Esophagus squamous epithelium (tissue), 5 donors: ENCODE measurements at regions not wholly inside any gene's neighbourhood (a gene's known extent, or its start where the extent isn't known, plus 50 kb on each side); places are given as distances from the start of the nearest gene placed in this dataset.

Source experiments
- DNase-seq: peaks from one replicate; lab custom pipeline; 2025; lab: John Stamatoyannopoulos, UW
- H3K27ac ChIP-seq, 4 donors: fragments of 200-600 bp; sonication (generic); one replicate each; pipeline ENCODE4 v1.5.1; 2016 to 2019; ENCODE audit warnings: mild to moderate bottlenecking in 1 of 4
- H3K27me3 ChIP-seq, 4 donors: fragments of 200-600 bp; sonication (generic); 1 replicate in 3 of 4; 2 replicates in 1 of 4; pipeline versions ENCODE4 v1.5.1 to v1.6.0; 2017 to 2021; ENCODE audit warnings: antibody characterized with exemption in 1 of 4
- H3K36me3 ChIP-seq, 3 donors: fragments of 200-600 bp; sonication (generic); one replicate each; pipeline ENCODE4 v1.5.1; 2016 to 2019
- H3K4me1 ChIP-seq, 3 donors: fragments of 200-600 bp; sonication (generic); one replicate each; pipeline ENCODE4 v1.5.1; 2017 to 2019
- H3K4me3 ChIP-seq, 4 donors: fragments of 200-600 bp; sonication (generic); 1 replicate in 3 of 4; 2 replicates in 1 of 4; pipeline ENCODE4 v1.5.1; 2016 to 2019; ENCODE audit warnings: mild to moderate bottlenecking in 2 of 4, moderate library complexity in 1 of 4
- H3K9me3 ChIP-seq, 3 donors: fragments of 200-600 bp; sonication (generic); one replicate each; pipeline ENCODE4 v1.5.1; 2016 to 2019
- CTCF ChIP-seq, 6 experiments: fragments of 450-650 bp in 4 of 6; fragments of 200-600 bp in 2 of 6; sonication (generic) in 2 of 6; IDR thresholded peaks; one replicate each; pipeline ENCODE4 v1.5.1; 2016 to 2019; ENCODE audit warnings: antibody characterized with exemption in 6 of 6, mild to moderate bottlenecking in 4 of 6, moderate library complexity in 4 of 6
- POLR2A ChIP-seq, 4 donors: fragments of 450-650 bp; IDR thresholded peaks; one replicate each; pipeline ENCODE4 v1.6.1; 2017; ENCODE audit warnings: antibody characterized with exemption in 4 of 4, mild to moderate bottlenecking in 4 of 4, moderate library complexity in 3 of 4
- WGBS, 2 donors: methylation state at CpG; one replicate each; pipeline ENCODE4 v1.1.5; 2018; 5-methylcytosine and 5-hydroxymethylcytosine counted together
- intact Hi-C: fragments of 100-400 bp; cut with DNase I; formaldehyde crosslinking; loops from one replicate; pipeline ENCODE4 v1.15.0; 2022
- donor health status: DM: yes; HTN: yes; CAD: no.

- Histone ChIP-seq H3K27ac (no peak overlapping the region), H3K4me1 (peaks cover 10 to 23% (median 17%) of the 10 kb centered on the region in 3 donors), H3K27me3 (no peaks in the 10 kb centered on the region), H3K36me3 (no peaks in the 10 kb centered on the region), H3K9me3 (no peaks in the 10 kb centered on the region), H3K4me3 (no peak overlapping the region)
- 79 to 86% methylated on average over 6 to 7 of the region's 8 CpGs for WGBS, 2 donors
- no peak for TF ChIP-seq POLR2A (IDR thresholded peaks at IDR 0.05)
- TF ChIP-seq CTCF (IDR thresholded peaks at IDR 0.05), result no peak
- no peak for DNase-seq
- intact Hi-C loops, result no loop called here
Measured at GRCh38 chr6:14625173-14625895, 507.8 kb downstream of the CD83 start.

GRCh38 chr6:14626556-14626955 is 509.0 kb downstream of the CD83 start:
- H3K36me3 ChIP-seq, result no peaks in the 10 kb centered on the region
- H3K4me1 ChIP-seq, result peaks cover 6 to 13% (median 10%) of the 10 kb centered on the region in 3 donors
- intact Hi-C loops, result no loop called here
- no peak for DNase-seq
- no peak overlapping the region for H3K27ac ChIP-seq
- no peak for TF ChIP-seq POLR2A (IDR thresholded peaks at IDR 0.05)
- TF ChIP-seq CTCF (IDR thresholded peaks at IDR 0.05), result no peak
- no peaks in the 10 kb centered on the region for H3K9me3 ChIP-seq
- WGBS, 2 donors, result 73% methylated on average over 5 of the region's 6 CpGs
- no peak overlapping the region for H3K4me3 ChIP-seq
- H3K27me3 ChIP-seq, result peaks cover 0 to 2% (median 0%) of the 10 kb centered on the region in 4 donors

GRCh38 chr6:14630016-14630415 is 512.4 kb downstream of the CD83 start:
- intact Hi-C loops, result no loop called here
- Histone ChIP-seq H3K36me3 (no peaks in the 10 kb centered on the region), H3K4me1 (no peaks in the 10 kb centered on the region), H3K27ac (no peak overlapping the region), H3K27me3 (peaks cover 0 to 3% (median 0%) of the 10 kb centered on the region in 4 donors), H3K4me3 (no peak overlapping the region), H3K9me3 (no peaks in the 10 kb centered on the region)
- no peak for DNase-seq
- WGBS, 2 donors, result 48 to 58% methylated on average over 9 to 12 of the region's 12 CpGs
- no peak for TF ChIP-seq CTCF (IDR thresholded peaks at IDR 0.05)
- no peak for TF ChIP-seq POLR2A (IDR thresholded peaks at IDR 0.05)

GRCh38 chr6:14633479-14633878 is 515.9 kb downstream of the CD83 start:
- WGBS, 2 donors, result 82 to 91% methylated on average over 1 to 2 of the region's 3 CpGs
- Histone ChIP-seq H3K4me3 (no peak overlapping the region), H3K4me1 (peaks cover under 1 to 8% (median 1%) of the 10 kb centered on the region in 3 donors), H3K27me3 (peaks cover 0 to 3% (median 0%) of the 10 kb centered on the region in 4 donors), H3K36me3 (no peaks in the 10 kb centered on the region), H3K27ac (no peak overlapping the region), H3K9me3 (no peaks in the 10 kb centered on the region)
- no peak for DNase-seq
- intact Hi-C loops, result no loop called here
- no peak for TF ChIP-seq POLR2A (IDR thresholded peaks at IDR 0.05)
- TF ChIP-seq CTCF (IDR thresholded peaks at IDR 0.05), result no peak

- TF ChIP-seq CTCF (IDR thresholded peaks at IDR 0.05) (no peak), POLR2A (IDR thresholded peaks at IDR 0.05) (no peak)
- H3K4me1 ChIP-seq, result peaks cover 5 to 14% (median 7%) of the 10 kb centered on the region in 3 donors
- intact Hi-C loops, result no loop called here
- H3K27me3 ChIP-seq, result peaks cover 0 to 3% (median 0%) of the 10 kb centered on the region in 4 donors
- no peaks in the 10 kb centered on the region for H3K36me3 ChIP-seq
- no peak overlapping the region for H3K4me3 ChIP-seq
- H3K9me3 ChIP-seq, result no peaks in the 10 kb centered on the region
- 74 to 85% methylated on average over 5 to 6 of the region's 9 CpGs for WGBS, 2 donors
- no peak for DNase-seq
- H3K27ac ChIP-seq, result no peak overlapping the region
Measured at GRCh38 chr6:14634072-14634471, 516.5 kb downstream of the CD83 start.
